IMR-90 (cell line): ENCODE measurements at regions not wholly inside any gene's neighbourhood (a gene's known extent, or its start where the extent isn't known, plus 50 kb on each side); places are given as distances from the start of the nearest gene placed in this dataset.
A peak's percentile ranks its signal among the peaks of the same experiment; 100 is the strongest.

Source experiments
- ATAC-seq: fragments of 200-7000 bp; cut with Tn5 transposase; 2 replicates; pipeline ENCODE4 v1.9.1; 2020; ENCODE audit warnings: low read depth, mild to moderate bottlenecking, moderate library complexity
- BruUV-seq: library from RNA; stranded (reverse); fragments of 400-500 nt; replicated peaks from 2 replicates; lab custom pipeline; 2021; lab: Mats Ljungman, UMichigan
- CTCF ChIA-PET: fragments of 300-600 bp; formaldehyde crosslinking; extraction: SDS; loops from one replicate; lab custom pipeline; 2021; ENCODE audit warnings: antibody characterized with exemption; lab: Yijun Ruan, JAX
- POLR2A ChIA-PET: fragments of 300-600 bp; sonication (Branson Sonifier 250); formaldehyde crosslinking; loops from one replicate; lab custom pipeline; 2022; ENCODE audit warnings: antibody characterized with exemption; ENCODE audit not compliant: unreplicated experiment; lab: Charles Lee
- DNase-seq: peaks from one replicate; pipeline ENCODE4 v3.0.0; 2013
- H2AFZ ChIP-seq: replicated peaks from 2 replicates; pipeline ENCODE3; 2013; ENCODE audit warnings: low read length, mild to moderate bottlenecking; ENCODE audit not compliant: poor library complexity
- H2AK5ac ChIP-seq: 2 replicates; pipeline ENCODE4 v1.6.1; 2013; ENCODE audit warnings: low read depth, low read length, inconsistent platforms
- H2AK9ac ChIP-seq: replicated peaks from 2 replicates; pipeline ENCODE3; 2013; ENCODE audit warnings: mild to moderate bottlenecking, low read depth, low read length, moderate library complexity; ENCODE audit not compliant: poor library complexity
- H2BK120ac ChIP-seq: 2 replicates; pipeline ENCODE4 v1.6.1; 2013; ENCODE audit warnings: low read depth, low read length, inconsistent platforms
- H2BK15ac ChIP-seq: 3 replicates; pipeline ENCODE4 v1.6.1; 2013; ENCODE audit warnings: low read depth, low read length, inconsistent platforms
- H2BK20ac ChIP-seq: 2 replicates; pipeline ENCODE4 v1.6.1; 2013; ENCODE audit warnings: low read depth, mild to moderate bottlenecking, inconsistent platforms, low read length, moderate library complexity
- H2BK5ac ChIP-seq: 2 replicates; pipeline ENCODE4 v1.6.1; 2013; ENCODE audit warnings: mild to moderate bottlenecking, low read depth, low read length, inconsistent platforms; ENCODE audit not compliant: poor library complexity, severe bottlenecking
- H3K14ac ChIP-seq: replicated peaks from 2 replicates; pipeline ENCODE4 v1.6.1; 2013; ENCODE audit warnings: low read depth, low read length, inconsistent platforms
- H3K18ac ChIP-seq: 2 replicates; pipeline ENCODE4 v1.6.1; 2013; ENCODE audit warnings: low read depth, low read length, control low read depth
- H3K23ac ChIP-seq: 2 replicates; pipeline ENCODE4 v1.6.1; 2013; ENCODE audit warnings: low read depth, low read length, inconsistent platforms
- H3K27ac ChIP-seq: 2 replicates; pipeline ENCODE4 v1.5.1; 2013; ENCODE audit warnings: mild to moderate bottlenecking, control low read depth, low read length; ENCODE audit not compliant: insufficient read depth
- H3K27me3 ChIP-seq: 2 replicates; pipeline ENCODE4 v1.6.1; 2013; ENCODE audit warnings: low read length; ENCODE audit not compliant: control insufficient read depth, insufficient read depth
- H3K36me3 ChIP-seq: 2 replicates; pipeline ENCODE4 v1.6.1; 2013; ENCODE audit warnings: low read length, mixed read lengths; ENCODE audit not compliant: control insufficient read depth, insufficient read depth
- H3K4ac ChIP-seq: 2 replicates; pipeline ENCODE4 v1.6.1; 2013; ENCODE audit warnings: low read depth, low read length, inconsistent platforms
- H3K4me1 ChIP-seq: 2 replicates; pipeline ENCODE4 v1.6.1; 2013; ENCODE audit warnings: low read length, mixed read lengths; ENCODE audit not compliant: control insufficient read depth, insufficient read depth
- H3K4me2 ChIP-seq: 2 replicates; pipeline ENCODE4 v1.6.1; 2013; ENCODE audit warnings: low read depth, mild to moderate bottlenecking, control low read depth, low read length, moderate library complexity
- H3K4me3 ChIP-seq: 2 replicates; pipeline ENCODE4 v1.5.1; 2013; ENCODE audit warnings: low read depth, mild to moderate bottlenecking, control low read depth, low read length, moderate library complexity; ENCODE audit not compliant: insufficient read depth
- H3K56ac ChIP-seq: 2 replicates; pipeline ENCODE4 v1.6.1; 2013; ENCODE audit warnings: low read length, inconsistent platforms; ENCODE audit not compliant: insufficient read depth; ENCODE audit errors: extremely low read depth
- H3K79me1 ChIP-seq, 2 experiments: 2 replicates each; pipeline ENCODE4 v1.6.1; 2013; ENCODE audit warnings: low read length in 2 of 2, inconsistent platforms in 1 of 2, low read depth in 1 of 2
- H3K9ac ChIP-seq: 2 replicates; pipeline ENCODE4 v1.6.1; 2013; ENCODE audit warnings: low read depth, low read length, control low read depth
- H3K9me1 ChIP-seq: 2 replicates; pipeline ENCODE4 v1.6.1; 2013; ENCODE audit warnings: low read length, inconsistent platforms; ENCODE audit not compliant: insufficient read depth
- H3K9me3 ChIP-seq: 2 replicates; pipeline ENCODE4 v1.6.1; 2013; ENCODE audit warnings: low read length; ENCODE audit not compliant: control insufficient read depth, insufficient read depth
- H4K20me1 ChIP-seq: 2 replicates; pipeline ENCODE4 v1.6.1; 2013; ENCODE audit warnings: low read length, inconsistent platforms; ENCODE audit not compliant: insufficient read depth
- H4K5ac ChIP-seq: 2 replicates; pipeline ENCODE4 v1.6.1; 2013; ENCODE audit warnings: mild to moderate bottlenecking, low read depth, low read length, control low read depth
- H4K8ac ChIP-seq, 2 experiments: 2 replicates each; pipeline ENCODE4 v1.6.1; 2013; ENCODE audit warnings: low read depth in 2 of 2, low read length in 2 of 2, control low read depth in 1 of 2, inconsistent platforms in 1 of 2
- H4K91ac ChIP-seq: 2 replicates; pipeline ENCODE4 v1.6.1; 2013; ENCODE audit warnings: low read depth, low read length, inconsistent platforms; ENCODE audit not compliant: insufficient read depth
- CEBPB ChIP-seq: IDR thresholded peaks from 2 replicates; pipeline ENCODE4 v1.6.1; 2012; ENCODE audit warnings: low read depth, low read length, improper control_type of control experiment
- FOS ChIP-seq: fragments of 150-350 bp; IDR thresholded peaks from 2 replicates; pipeline ENCODE4 v1.6.1; 2016; ENCODE audit warnings: low read depth, low read length
- WGBS, 2 experiments: methylation state at CpG; one replicate each; pipeline versions ENCODE4 v1.1.5 to v1.1.7; 2013; ENCODE audit warnings: missing lambda C conversion rate in 2 of 2; ENCODE audit not compliant: insufficient read length in 1 of 2; ENCODE audit errors: extremely low coverage in 2 of 2; 5-methylcytosine and 5-hydroxymethylcytosine counted together
- dilution Hi-C: fragments of 300-500 bp; cut with HindIII; formaldehyde crosslinking; loops from one replicate; pipeline ENCODE4 v1.14.3; 2018; ENCODE audit warnings: low sequenced_read_pairs; ENCODE audit not compliant: unreplicated experiment
- in situ Hi-C: fragments of 300-500 bp; cut with MboI; formaldehyde crosslinking; loops from 3 replicates; pipeline ENCODE4 v1.14.3; 2019; ENCODE audit warnings: low sequenced_read_pairs, inconsistent platforms, mixed read lengths
- intact Hi-C: fragments of 100-400 bp; cut with micrococcal nuclease; formaldehyde crosslinking; loops from 2 replicates; pipeline ENCODE4 v1.10.0; 2022

- Histone ChIP-seq H3K18ac (no peak overlapping the region), H2BK20ac (no peak overlapping the region), H2AK9ac (no peak overlapping the region), H3K36me3 (no peaks in the 10 kb centered on the region), H3K4me1 (no peaks in the 10 kb centered on the region), H3K14ac (no peak overlapping the region), H3K79me1 (no peaks in the 10 kb centered on the region), H3K23ac (no peak overlapping the region), H2AK5ac (no peak overlapping the region), H3K4ac (no peak overlapping the region), H3K9me1 (no peaks in the 10 kb centered on the region), H3K56ac (no peak overlapping the region), H2AFZ (no peak overlapping the region), H3K9me3 (no peaks in the 10 kb centered on the region), H3K4me2 (no peak overlapping the region), H2BK5ac (no peak overlapping the region), H3K27ac (no peak overlapping the region), H2BK15ac (no peak overlapping the region), H2BK120ac (no peak overlapping the region), H4K20me1 (no peaks in the 10 kb centered on the region), H4K8ac (no peak overlapping the region), H4K91ac (no peak overlapping the region), H3K27me3 (no peaks in the 10 kb centered on the region), H4K5ac (no peak overlapping the region), H3K4me3 (no peak overlapping the region), H3K9ac (no peak overlapping the region)
- dilution Hi-C loops: no loop called here
- CTCF ChIA-PET: no interaction called here
- in situ Hi-C loops: no loop called here
- DNase-seq: no peak
- BruUV-seq: no TSS peak
- POLR2A ChIA-PET: no interaction called here
- intact Hi-C loops: no loop called here
- no CpG with 5 or more reads among the region's 4 CpGs for WGBS, 2 experiments
- TF ChIP-seq FOS (no peak), CEBPB (peak; percentile 52)
- ATAC-seq: no peak
Measured at GRCh38 chrX:150163956-150164726, 199.0 kb upstream of the MAMLD1 start.
